NCI-H1417 (cell line): ENCODE measurements at regions not wholly inside any gene's neighbourhood (a gene's known extent, or its start where the extent isn't known, plus 50 kb on each side); places are given as distances from the start of the nearest gene placed in this dataset.

Experiments
- DNase-seq, 3 experiments: peaks; one replicate each; lab custom pipeline; 2025; lab: John Stamatoyannopoulos, UW

DNA sequence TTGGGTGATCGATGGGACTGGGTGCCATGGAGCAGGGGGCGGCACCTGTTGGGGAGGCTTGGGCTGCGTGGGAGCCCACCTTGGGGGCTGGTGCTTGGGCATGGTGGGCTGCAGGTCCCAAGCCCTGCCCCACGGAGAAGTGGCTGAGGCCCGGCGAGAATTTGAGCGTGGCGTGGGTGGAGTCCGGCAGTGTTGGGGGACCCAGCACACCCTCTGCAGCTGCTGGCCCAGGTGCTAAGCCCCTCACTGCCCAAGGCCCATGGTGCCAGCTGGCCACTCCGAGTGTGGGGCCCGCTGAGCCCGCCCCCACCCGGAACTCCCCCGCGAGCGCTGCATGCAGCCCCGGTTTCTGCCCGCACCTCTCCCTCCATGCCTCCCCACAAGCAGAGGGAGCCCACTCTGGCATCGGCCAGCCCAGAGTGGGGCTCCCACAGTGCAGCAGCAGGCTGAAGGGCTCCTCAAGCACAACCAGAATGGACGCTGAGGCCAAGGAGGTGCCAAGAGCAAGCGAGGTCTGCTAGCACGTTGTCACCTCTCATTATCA lies 1178.6 kb upstream of the CDH10 start:
- no peak for DNase-seq
